ENCODE measurements at regions not wholly inside any gene's neighbourhood (a gene's known extent, or its start where the extent isn't known, plus 50 kb on each side); places are given as distances from the start of the nearest gene placed in this dataset.
"Not testable (repeated sequence)": the region's sequence is repeated elsewhere in the genome, so short reads cannot be mapped to it uniquely, and the experiment has no call there.

DNA sequence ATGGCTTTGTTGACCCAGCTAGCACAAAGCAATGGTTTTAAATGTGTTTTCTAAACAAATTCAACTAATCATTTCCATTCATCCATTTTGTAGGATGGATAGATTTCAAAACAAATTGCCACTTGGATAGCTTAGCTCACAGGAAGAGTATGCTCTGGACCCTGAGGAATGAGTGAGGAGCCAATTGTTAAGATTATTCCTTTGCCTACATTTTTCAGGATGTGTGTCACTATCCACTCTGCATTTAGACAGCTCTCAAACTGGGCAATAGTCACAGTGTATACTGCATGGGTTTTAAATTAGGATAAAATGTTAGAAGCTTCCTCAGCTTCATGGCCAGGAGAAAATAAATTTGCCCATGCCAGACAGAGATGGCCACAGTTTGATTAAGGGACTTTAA, 605.6 kb upstream of the TEX47 start:
- DNase-seq (ENCODE audit: low spot score), result no peak

DNA sequence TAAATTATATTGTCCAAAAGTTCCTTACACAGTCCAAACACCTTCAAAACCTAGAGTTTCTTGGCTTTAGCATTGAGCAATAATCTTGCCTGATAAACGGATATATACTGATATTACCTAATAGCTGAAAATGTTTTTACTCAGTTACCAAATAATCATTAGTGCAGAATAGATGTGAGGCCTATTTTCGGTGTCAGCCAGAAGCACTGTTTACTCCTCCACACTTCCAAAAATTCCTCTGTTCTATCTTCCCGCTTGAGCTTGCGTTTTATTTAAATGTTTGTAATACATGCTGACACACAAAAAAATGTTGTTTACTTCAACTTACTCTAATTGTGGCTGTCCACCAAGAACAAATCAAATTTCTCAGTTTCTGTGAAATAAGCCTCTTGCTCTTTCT, 606.2 kb upstream of the TEX47 start:
- DNase-seq (ENCODE audit: low spot score), result no peak

DNA sequence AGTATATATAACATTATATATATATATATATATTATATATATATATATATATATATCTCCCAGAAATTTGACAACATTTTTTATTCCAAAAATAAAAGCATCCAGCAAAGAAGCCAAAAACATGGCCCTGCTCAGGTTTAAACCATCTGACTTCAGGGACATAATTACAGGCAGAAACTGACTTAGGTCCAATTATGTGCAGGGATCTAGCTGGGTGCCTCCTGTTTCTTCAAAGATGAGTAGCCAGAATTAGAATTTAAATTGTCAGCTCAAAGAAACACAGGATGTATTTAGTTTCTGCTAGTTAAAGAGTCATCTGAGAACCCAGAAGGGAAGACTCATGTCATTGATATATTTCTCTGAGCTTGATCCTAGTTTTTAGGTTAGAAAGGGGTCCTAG, 656.4 kb upstream of the TEX47 start:
- DNase-seq (ENCODE audit: low spot score), result no peak

DNA sequence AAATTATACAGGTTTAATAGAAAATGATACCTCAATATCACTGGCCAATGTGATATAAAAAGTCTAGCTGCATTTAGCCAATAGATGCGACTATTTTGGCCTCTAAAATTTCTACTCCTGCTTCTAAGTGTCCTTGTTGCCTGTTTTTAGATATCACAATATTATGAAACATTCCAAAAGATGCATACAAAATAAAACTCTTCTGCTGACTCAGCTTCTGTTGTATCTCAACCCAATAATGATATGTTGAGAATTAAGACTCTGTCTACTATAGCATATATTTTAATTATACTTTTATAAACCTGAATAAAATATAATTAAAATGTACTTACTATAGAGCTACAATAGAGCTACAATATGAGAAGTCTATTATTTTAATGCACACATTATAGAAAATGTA, 661.0 kb upstream of the TEX47 start:
- no peak for DNase-seq (ENCODE audit: low spot score)

DNA sequence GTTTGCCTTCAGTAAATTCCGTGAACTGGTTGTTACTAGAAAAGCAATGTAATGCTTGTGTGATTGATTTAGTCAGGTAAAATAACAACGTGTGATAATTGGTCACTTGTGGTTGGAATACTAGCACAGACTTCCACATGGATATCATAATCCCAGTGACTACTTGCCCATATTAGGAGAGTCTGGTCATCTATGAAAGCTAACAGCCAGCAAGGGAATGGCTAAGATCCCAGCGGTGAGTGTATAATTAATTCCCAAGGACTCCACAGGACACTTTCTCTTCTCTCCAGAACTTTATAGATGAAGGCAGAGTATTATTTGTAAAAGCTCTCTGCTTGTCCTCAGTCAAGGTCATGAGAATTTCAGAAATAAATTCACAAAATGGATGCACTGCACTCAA, 662.6 kb upstream of the TEX47 start:
- no peak for DNase-seq (ENCODE audit: low spot score)

DNA sequence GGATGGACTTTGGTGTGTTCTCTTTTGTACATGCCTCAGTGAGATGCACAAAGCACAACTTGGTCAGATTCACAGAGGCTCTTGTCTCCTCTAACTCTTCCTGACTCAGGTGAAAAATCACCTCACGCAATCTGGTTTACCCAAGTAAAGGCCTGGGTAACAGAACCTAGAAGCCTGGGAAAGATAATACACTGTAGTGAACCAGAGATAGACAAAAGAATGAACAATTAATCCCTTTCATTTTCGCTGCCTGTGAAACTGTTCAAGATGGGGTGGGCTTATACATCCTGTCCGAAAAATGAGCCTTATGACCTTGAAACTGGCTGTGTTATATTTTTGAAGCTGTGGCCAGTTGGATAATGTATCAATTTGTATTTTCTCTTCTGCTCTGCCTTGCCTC, 678.9 kb upstream of the TEX47 start:
- no peak for DNase-seq (ENCODE audit: low spot score)

DNA sequence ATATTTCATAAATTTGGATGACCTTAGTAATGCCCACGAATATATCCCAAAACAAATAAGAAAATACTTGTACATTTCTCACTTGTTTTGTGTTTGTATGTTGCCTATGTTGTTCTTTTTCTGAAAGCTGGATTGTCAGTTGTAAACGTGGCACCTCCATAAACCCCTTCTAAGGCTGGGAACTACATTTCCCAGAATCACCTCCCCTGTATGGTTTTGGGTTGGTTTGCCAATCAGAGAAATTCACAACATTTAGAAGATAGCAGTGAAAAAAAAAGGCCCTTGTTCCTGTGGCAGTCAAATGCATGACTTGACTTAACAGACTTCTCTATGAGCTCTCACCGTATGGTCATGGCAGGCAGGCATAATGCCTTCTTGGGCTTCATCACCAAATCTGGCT, 676.3 kb upstream of the STEAP1 start:
- DNase-seq (ENCODE audit: low spot score), result no peak

DNA sequence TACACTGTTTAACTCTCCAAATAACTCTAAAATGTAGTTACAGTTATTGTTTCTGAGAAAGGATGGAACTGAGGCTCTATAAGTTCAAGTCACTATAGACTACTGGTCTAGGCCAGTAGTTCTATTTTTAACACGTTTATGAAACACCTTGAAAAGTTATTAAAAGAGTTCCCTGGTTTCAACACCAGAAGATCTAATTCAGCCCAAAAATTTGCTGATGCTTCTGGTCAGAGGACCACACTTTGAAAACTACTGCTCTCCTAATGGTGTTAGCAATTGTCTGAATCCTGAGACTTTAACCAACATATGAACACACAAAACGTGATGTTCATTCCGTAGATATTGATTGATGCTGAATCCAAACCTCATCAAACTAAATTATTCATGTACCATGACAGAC, 658.6 kb upstream of the STEAP1 start:
- DNase-seq (ENCODE audit: low spot score), result no peak

DNA sequence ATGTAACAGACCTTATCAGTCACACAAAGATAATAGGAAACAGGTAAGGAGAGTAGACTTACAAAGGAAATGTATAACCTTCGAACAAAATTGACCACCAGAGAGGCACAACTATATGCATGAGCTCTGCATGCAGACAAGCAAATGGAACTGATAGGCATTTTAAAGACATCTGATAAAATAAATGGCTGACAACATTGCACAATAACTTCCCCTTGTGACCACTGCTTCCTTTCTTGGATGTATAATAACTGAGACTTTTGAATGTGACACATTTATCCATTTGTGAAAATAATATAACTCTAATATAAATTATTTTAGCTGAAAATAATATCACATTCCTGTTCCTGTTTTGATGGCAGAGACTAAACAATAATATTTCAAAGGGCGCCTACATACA, 654.2 kb upstream of the STEAP1 start:
- no peak for DNase-seq (ENCODE audit: low spot score)

DNA sequence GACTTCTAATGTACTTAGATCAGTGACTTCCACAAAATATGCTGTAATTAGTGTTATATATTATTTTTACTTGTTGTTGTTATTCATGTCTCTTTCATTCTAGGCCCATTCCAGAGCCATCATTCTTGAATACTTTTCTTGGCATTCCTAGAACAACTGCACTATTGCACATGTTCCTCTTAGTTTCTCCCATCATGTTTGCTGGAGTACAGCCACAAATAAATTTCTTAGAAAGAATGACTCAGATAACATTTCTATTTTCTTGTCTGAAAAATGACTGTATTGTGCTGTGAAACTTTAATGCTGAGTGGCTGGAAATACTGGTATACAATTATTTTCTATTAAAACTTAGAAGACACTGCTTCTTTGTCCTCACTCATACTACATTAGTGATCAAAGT, 651.0 kb upstream of the STEAP1 start:
- DNase-seq (ENCODE audit: low spot score), result no peak

DNA sequence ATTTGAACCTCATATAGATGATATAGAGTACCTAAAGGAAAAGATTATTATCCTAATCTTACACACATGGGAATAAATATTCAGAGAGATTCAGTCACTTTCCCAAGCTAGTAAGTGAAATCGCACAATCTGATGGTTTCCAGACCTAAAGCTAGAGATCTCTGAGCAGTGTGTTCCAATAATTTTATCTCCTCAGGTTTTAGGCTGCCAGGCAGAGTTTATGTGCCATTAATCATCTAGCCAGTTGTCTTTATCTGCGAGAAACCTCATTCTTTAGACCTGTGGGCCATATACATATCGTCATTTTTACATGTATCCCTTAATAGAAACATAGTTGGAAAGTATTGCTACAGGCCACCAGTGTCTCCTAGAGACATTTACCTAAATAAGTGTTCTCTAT, 647.2 kb upstream of the STEAP1 start:
- no peak for DNase-seq (ENCODE audit: low spot score)

DNA sequence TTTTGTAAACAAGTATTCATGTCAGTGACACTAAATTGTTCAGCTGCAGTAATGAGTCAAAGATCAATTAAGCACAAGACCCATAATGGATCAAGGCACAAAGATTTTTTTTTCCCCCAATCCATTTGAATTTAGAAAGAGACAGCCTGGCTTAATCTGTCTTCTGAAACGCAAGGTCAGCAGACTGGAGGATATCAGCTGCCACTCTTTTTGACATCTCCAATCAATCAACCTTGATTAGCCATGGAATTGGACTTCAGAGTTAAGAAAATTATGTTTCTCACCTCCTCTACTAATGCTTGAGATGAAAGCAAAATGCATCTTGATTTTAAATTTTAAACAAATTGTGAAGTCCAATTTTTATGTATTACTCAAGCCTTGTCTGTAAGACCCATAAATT, 642.4 kb upstream of the STEAP1 start:
- DNase-seq (ENCODE audit: low spot score), result no peak

DNA sequence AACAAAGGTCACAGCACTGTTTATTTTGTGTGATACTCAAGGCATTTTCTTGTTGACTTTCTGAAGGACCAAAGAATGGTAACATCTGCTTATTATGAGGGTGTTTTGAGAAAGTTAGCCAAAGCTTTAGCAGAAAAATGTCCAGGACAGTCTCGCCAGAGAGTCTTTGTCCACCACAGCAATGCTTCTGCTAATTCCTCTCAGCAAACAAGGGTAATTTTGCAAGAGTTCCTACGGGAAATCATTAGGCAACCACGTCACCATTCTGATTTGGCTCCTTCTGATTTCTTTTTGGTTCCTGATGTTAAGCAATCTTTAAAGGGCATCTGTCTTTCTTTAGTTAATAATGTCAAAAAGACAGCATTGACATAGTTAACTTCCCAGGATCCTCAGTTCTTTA, 639.3 kb upstream of the STEAP1 start:
- no peak for DNase-seq (ENCODE audit: low spot score)

DNA sequence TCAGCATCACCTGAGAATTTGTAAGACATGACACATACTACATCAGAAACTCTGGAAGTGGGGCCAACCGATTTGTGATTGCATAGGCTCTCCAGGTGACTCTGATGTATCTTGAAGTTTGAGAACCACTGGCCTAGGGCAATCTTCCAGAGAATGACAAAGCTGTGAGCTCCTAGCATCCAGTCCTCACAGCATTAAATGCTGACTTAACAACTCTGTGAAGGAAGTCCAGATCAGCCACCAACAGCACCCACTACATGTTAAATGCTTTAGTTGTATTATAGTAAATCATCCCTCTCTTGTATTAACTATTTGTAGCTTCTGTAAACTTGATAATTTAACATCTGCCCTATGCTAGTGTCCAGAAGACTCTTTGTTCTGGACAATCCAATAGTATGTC, 636.5 kb upstream of the STEAP1 start:
- no peak for DNase-seq (ENCODE audit: low spot score)

DNA sequence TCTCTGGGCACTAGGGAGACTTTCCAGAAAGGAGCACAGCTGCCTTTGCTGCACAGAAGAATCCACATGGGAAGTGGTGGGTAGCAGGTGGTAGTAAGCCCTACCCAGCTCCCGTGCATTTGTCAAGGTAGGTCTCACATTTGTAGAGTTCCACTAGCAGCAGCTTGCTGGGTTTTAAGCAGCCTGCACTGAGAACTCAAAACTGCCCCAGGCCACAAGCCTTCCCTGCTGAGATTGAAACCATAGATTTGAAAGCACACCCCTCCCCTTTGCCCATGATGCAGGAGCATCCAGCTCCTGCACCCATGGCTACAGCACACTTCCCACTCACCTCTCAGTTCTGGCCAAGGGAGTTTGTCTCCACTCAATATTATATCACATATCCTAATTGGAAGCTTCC, 604.5 kb upstream of the STEAP1 start:
- DNase-seq (ENCODE audit: low spot score), result no peak

DNA sequence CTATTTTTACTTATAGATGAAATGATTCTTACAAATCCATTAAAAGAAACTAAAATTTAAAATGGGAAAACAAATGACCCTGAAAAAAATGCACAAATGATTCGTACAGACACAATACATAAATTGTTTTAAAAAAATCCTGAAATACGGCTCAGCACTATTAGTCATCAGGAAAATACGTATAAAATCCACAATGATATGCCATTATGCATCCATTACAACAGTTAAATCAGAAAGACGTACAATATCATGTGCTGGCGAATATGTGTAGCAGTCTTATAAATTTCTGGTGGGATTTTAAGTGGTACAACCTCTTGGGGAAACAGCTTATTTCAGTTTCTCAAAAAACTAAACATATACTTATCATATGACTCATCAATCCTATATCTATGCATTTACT, 600.1 kb upstream of the STEAP1 start:
- no peak for DNase-seq (ENCODE audit: low spot score)

DNA sequence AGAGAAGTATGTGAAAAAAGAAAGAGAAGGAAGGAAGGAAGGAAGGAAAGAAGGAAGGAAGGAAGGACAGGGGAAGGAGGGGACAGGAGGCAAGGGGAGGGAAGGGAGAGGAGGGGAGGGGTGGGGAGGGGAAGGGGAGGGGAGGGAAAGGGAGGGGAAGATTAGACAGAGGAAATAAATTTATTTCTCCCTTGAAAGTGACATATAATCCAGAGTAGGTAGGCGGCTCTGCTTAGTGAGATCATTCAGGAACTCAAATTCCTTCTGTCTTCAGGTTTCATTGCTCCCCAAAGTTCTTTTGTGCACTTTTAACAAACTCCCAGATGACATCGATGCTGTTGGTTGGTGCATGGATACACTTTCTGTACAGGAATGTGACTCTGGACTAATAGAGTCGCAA, 594.7 kb upstream of the STEAP1 start:
- no peak for DNase-seq (ENCODE audit: low spot score)

DNA sequence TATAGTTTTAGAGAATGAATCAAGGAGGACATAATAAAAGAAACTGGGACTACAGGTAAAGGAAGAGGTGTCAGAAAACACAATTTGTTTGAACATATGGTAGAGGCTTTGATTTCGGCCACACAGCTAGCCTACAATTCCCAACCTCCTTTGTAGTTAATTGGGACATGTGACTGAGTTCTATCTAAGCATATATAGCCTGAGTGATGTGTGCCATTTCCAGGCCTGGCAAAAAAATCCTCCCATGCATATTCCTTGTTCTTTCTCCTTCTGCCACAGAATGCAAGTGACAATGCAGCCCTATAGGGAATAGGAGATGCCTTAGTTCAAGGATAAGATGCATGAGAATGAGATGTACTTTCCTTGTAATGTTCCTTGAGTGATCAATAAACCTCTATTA, 590.7 kb upstream of the STEAP1 start:
- no peak for DNase-seq (ENCODE audit: low spot score)

DNA sequence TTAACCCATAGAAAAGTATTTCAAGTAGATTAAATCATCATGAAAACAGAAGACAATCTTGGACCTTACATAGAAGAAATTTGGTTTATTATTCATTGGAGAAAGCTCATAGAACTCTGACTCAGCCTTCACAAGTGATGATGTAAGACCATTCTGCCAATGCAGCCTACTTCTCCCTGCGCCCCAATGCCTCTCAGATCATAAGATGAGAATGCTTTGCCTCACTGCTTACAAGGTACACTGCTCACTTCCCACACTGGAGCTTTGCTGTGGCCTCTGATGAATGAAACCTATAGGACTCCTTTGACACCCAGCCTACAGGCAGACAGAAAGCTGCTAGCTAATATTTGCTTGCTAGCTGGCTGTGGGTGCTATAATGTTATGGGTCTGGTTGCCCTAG, 569.4 kb upstream of the STEAP1 start:
- no peak for DNase-seq (ENCODE audit: low spot score)

DNA sequence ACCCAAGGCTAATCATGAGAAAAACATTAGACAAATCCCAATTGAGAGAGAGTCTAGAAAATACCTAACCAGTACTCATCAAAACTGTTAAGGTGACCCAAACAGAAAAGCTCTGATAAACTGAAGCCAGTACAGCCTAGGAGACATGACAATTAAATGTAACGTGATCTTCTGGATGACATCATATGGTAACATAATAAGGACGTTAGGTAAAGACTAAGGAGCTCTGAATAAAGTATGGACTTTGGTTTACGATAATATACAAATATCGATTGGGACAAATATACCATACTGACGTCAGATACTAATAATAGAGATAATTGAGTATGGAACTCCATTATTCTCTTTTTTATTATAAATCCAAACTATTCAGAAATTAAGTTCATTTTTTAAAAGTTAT, 561.1 kb upstream of the STEAP1 start:
- DNase-seq (ENCODE audit: low spot score), result no peak

DNA sequence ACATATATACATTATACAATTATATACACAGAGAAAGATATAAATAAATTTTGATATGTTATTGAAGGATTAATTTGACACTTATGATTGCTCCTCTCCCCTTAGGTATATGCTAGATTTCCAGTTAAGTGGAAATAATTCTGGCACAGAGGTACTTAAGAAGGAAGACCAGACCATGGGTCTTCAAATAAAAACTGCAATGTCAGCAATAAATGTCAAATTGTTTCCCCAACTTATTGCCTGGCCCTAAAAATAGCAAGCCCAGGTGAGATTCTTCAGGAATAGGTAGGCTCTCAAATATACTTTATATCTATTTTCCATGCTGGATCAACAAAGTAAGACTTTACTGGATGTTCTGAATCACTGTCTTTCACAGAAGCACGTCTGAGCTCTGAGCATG, 551.3 kb upstream of the STEAP1 start:
- no peak for DNase-seq (ENCODE audit: low spot score)

DNA sequence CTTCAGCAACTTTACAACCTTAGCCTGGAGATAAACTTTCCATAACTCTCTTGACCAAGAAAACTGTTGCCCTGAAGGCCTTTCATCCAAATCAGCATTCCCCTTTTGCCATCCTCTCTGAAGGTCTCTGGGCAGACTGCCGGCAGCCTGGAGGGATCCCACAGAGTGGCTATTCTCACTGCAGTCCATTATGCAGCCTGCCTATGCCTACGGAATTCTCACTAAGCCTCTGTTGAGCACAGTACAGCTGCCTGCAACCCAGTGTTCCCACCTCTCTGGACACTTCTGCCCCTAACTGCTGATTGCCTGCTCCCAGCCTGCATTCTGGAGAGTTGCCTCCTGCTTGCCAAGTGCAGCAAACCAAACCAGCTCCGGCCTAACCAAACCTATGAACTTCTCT, 548.9 kb upstream of the STEAP1 start:
- DNase-seq (ENCODE audit: low spot score), result peak; percentile 3

DNA sequence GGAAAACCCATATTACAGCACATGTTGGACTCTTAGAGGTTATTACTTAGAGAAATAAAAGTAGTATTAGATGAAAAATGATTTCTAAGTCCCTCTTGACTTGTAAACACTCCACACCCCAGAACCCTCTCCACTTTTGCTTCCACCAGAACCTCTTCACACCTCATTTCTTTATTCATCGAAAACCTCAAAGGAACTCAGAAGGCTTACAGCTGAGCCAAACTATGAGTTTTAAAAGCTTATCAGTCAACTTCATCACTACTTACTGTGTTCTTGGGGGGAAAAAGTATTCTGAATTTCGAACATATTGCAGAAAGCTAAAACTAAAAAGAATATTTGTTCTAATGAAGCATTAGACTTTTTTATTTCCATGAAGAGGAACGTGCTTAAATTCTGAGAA, 547.8 kb upstream of the STEAP1 start:
- no peak for DNase-seq (ENCODE audit: low spot score)

DNA sequence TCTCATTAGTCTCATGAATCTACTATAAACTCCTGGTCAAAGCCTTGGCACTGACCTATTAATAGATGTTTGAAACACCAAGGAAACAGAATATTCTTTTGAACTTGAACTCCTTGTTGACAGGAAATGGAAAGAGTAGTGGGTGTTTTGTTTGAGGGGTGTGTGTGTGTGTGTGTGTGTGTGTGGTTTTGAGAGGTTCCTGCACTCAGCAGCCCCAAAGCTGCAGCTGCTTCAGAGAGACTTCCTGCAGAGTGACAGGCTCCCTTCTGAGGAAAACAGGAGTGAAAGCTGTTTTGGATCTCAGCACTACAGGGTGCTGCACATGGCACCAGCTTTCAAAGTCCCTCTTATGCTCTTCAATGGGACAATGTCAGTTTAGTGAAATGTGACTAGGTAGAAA, 546.5 kb upstream of the STEAP1 start:
- DNase-seq (ENCODE audit: low spot score), result no peak

DNA sequence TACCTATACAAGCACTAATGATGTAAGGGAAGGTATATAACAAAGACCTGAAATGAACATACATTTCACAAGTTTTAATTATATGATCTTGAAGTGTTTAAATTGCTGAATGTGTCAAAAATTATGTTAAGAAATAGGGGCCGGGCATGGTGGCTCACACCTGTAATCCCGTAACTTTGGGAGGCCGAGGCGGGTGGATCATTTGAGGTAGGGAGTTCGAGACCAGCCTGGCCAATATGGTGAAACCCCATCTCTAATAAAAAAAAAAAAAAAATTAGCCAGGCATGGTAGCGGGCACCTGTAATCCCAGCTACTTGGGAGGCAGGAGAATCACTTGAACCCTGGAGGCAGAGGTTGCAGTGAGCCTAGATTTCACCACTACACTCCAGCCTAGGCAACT, 537.4 kb upstream of the STEAP1 start:
- not testable (repeated sequence) for DNase-seq (ENCODE audit: low spot score)

DNA sequence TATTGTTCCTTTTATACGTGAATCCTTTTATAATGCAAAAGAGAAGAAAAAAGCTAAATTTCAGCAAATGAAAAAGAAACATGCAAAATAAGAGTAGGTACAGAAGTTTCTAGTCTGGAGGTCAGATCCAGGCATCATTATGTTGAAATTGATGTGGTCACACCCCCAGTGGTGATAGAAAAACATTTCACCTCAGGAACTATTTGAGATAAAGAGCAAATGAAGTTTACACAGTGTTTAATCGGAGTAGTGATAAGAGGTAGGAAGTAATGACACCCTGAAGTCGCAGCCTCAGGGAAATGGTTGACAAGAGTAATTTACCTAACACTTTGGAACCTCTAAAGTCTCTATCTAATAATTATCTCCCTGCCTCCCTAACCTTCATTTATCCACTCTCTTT, 536.0 kb upstream of the STEAP1 start:
- DNase-seq (ENCODE audit: low spot score), result no peak

All from globus pallidus (tissue), 1 donor.